K562 (cell line): ENCODE measurements at regions not wholly inside any gene's neighbourhood (a gene's known extent, or its start where the extent isn't known, plus 50 kb on each side); places are given as distances from the start of the nearest gene placed in this dataset.

Experiments used
- ATAC-seq: fragments of 200-7000 bp; cut with Tn5 transposase; 3 replicates; pipeline ENCODE4 v1.9.1; 2020; ENCODE audit warnings: moderate library complexity
- BruUV-seq: library from RNA; stranded (reverse); fragments of 400-500 nt; replicated peaks from 2 replicates; lab custom pipeline; 2021; lab: Mats Ljungman, UMichigan
- CTCF ChIA-PET: fragments of 300-600 bp; formaldehyde crosslinking; extraction: SDS; loops from one replicate; lab custom pipeline; 2021; ENCODE audit warnings: low intra/inter-chr PET ratio; lab: Yijun Ruan, JAX
- POLR2A ChIA-PET: fragments of 300-600, 350-650 bp; sonication (Branson Sonifier 250); formaldehyde crosslinking; extraction: SDS; loops from one replicate; lab custom pipeline; 2021; ENCODE audit warnings: antibody characterized with exemption, inconsistent platforms; lab: Yijun Ruan, JAX
- DNase-seq, 4 experiments: peaks; one replicate each; pipeline versions ENCODE4 v3.0.0 to v3.0.0-alpha.2; 2011 to 2018; ENCODE audit warnings: low spot score in 3 of 4, mixed read lengths in 3 of 4; ENCODE audit errors: extremely low read depth in 1 of 4
- FAIRE-seq: peaks from 2 replicates; lab custom pipeline; 2011; peaks lifted over from hg19 to GRCh38; lab: Jason Lieb, UNC
- H2AFZ ChIP-seq: 2 replicates; pipeline ENCODE4 v1.6.0; 2011; ENCODE audit warnings: low read depth, low read length, control low read depth, inconsistent platforms
- H3K27ac ChIP-seq: fragments of 200-600 bp; 3 replicates; pipeline ENCODE4 v1.8.0; 2011; ENCODE audit warnings: low read depth, mild to moderate bottlenecking, control low read depth, inconsistent platforms, low read length, moderate library complexity, mixed read lengths; ENCODE audit errors: extremely low read depth
- H3K27me3 ChIP-seq, 2 experiments: fragments of 300-600 bp in 1 of 2; 2 replicates in 1 of 2; 3 replicates in 1 of 2; pipeline versions ENCODE4 v1.6.0 to v1.8.0; 2011; ENCODE audit warnings: inconsistent platforms in 2 of 2, low read length in 2 of 2, mild to moderate bottlenecking in 1 of 2, mixed read lengths in 1 of 2, moderate library complexity in 1 of 2; ENCODE audit not compliant: control insufficient read depth in 2 of 2, insufficient read depth in 2 of 2
- H3K36me3 ChIP-seq: fragments of 300-600 bp; 3 replicates; pipeline ENCODE4 v1.8.0; 2011; ENCODE audit warnings: mild to moderate bottlenecking, low read length, inconsistent platforms; ENCODE audit not compliant: control insufficient read depth, insufficient read depth
- H3K4me1 ChIP-seq, 2 experiments: fragments of 200-600 bp in 1 of 2; replicated peaks in 1 of 2; 2 replicates in 1 of 2; 3 replicates in 1 of 2; pipeline versions ENCODE4 v1.5.1 to v1.8.0; 2011; ENCODE audit warnings: inconsistent platforms in 2 of 2, low read length in 2 of 2, mild to moderate bottlenecking in 1 of 2, mixed read lengths in 1 of 2, moderate library complexity in 1 of 2; ENCODE audit not compliant: control insufficient read depth in 2 of 2, insufficient read depth in 2 of 2
- H3K4me2 ChIP-seq: 2 replicates; pipeline ENCODE4 v1.6.1; 2011; ENCODE audit warnings: low read length, control low read depth, inconsistent platforms, mixed read lengths; ENCODE audit not compliant: insufficient read depth
- H3K4me3 ChIP-seq: fragments of 200-600 bp; sonication (generic), shearing (Covaris generic); 2 replicates; pipeline ENCODE4 v1.5.1; 2016; ENCODE audit warnings: control low read depth, inconsistent platforms
- H3K79me2 ChIP-seq: fragments of 200-600 bp; 3 replicates; pipeline ENCODE4 v1.8.0; 2011; ENCODE audit warnings: low read length, inconsistent platforms; ENCODE audit not compliant: control insufficient read depth, insufficient read depth
- H3K9ac ChIP-seq, 2 experiments: 2 replicates each; pipeline versions ENCODE4 v1.6.0 to v1.6.1; 2011; ENCODE audit warnings: low read depth in 2 of 2, low read length in 2 of 2, control low read depth in 1 of 2, inconsistent platforms in 1 of 2, mild to moderate bottlenecking in 1 of 2, mixed read lengths in 1 of 2; ENCODE audit not compliant: insufficient read depth in 1 of 2
- H3K9me1 ChIP-seq: one replicate; pipeline ENCODE4 v1.6.0; 2011; ENCODE audit warnings: inconsistent platforms, mild to moderate bottlenecking, low read length, moderate library complexity; ENCODE audit not compliant: control insufficient read depth, insufficient read depth
- H3K9me3 ChIP-seq: replicated peaks from 2 replicates; pipeline ENCODE4 v1.5.1; 2011; ENCODE audit warnings: low read depth, low read length, inconsistent platforms; ENCODE audit not compliant: control insufficient read depth, insufficient read depth
- H4K20me1 ChIP-seq: replicated peaks from 2 replicates; pipeline ENCODE4 v1.6.1; 2011; ENCODE audit warnings: low read length, inconsistent platforms, mixed read lengths; ENCODE audit not compliant: control insufficient read depth, insufficient read depth
- IRF2 ChIP-seq: sonication (generic); formaldehyde crosslinking; IDR thresholded peaks from 2 replicates; pipeline ENCODE4 v1.8.1; 2022; ENCODE audit warnings: mild to moderate bottlenecking, missing genetic modification reagents
- ZNF324 ChIP-seq: fragments of 250-450 bp; sonication (Bioruptor Pico); IDR thresholded peaks from 2 replicates; pipeline ENCODE4 v1.4.0; 2020; ENCODE audit warnings: mild to moderate bottlenecking
- WGBS: fragments of 100-300 bp; shearing (Covaris generic); methylation state at CpG from one replicate; pipeline ENCODE4 v1.1.6; 2016; ENCODE audit warnings: low coverage, mixed read lengths; ENCODE audit not compliant: insufficient coverage; ENCODE audit errors: missing lambda C conversion rate; 5-methylcytosine and 5-hydroxymethylcytosine counted together
- in situ Hi-C: fragments of 300-500 bp; cut with MboI; formaldehyde crosslinking; loops from 4 replicates; pipeline ENCODE4 v1.15.0; 2018; ENCODE audit warnings: inconsistent platforms, mixed read lengths
- intact Hi-C: fragments of 100-400 bp; cut with micrococcal nuclease; formaldehyde crosslinking; loops from 2 replicates; pipeline ENCODE4 v1.14.2; 2022

- H2AFZ ChIP-seq: no peak overlapping the region
- H3K9me3 ChIP-seq: no peaks in the 10 kb centered on the region
- H3K4me1 ChIP-seq: no peaks in the 10 kb centered on the region
- no peaks in the 10 kb centered on the region for H3K36me3 ChIP-seq
- in situ Hi-C loops: no loop called here
- CTCF ChIA-PET: no interaction called here
- no peak for TF ChIP-seq ZNF324 (CRISPR knock-in tag)
- no peaks in the 10 kb centered on the region for H3K79me2 ChIP-seq
- ATAC-seq: no peak
- no peak for FAIRE-seq
- no peak overlapping the region for H3K4me3 ChIP-seq
- no peak for DNase-seq
- no TSS peak for BruUV-seq
- no peaks in the 10 kb centered on the region for H4K20me1 ChIP-seq
- H3K9me1 ChIP-seq: no peaks in the 10 kb centered on the region
- H3K9ac ChIP-seq: no peak overlapping the region
- WGBS: 0% methylated on average over 3 of the region's 3 CpGs
- POLR2A ChIA-PET: no interaction called here
- H3K27me3 ChIP-seq: no peaks in the 10 kb centered on the region
- no peak overlapping the region for H3K27ac ChIP-seq
- no peak overlapping the region for H3K4me2 ChIP-seq
- intact Hi-C loops: no loop called here
Measured at GRCh38 chr1:105533996-105534395, 1522.5 kb upstream of the PRMT6 start.

GRCh38 chr1:105544475-105544874 is 1512.0 kb upstream of the PRMT6 start:
- CTCF ChIA-PET: no interaction called here
- no peak overlapping the region for H2AFZ ChIP-seq
- no peaks in the 10 kb centered on the region for H3K36me3 ChIP-seq
- no peak overlapping the region for H3K27ac ChIP-seq
- H3K9me3 ChIP-seq: no peaks in the 10 kb centered on the region
- no peaks in the 10 kb centered on the region for H3K27me3 ChIP-seq
- no peaks in the 10 kb centered on the region for H4K20me1 ChIP-seq
- no TSS peak for BruUV-seq
- FAIRE-seq: no peak
- POLR2A ChIA-PET: no interaction called here
- no peaks in the 10 kb centered on the region for H3K79me2 ChIP-seq
- WGBS: 0% methylated on average over 1 of the region's 1 CpG
- DNase-seq: no peak
- ATAC-seq: no peak
- no peaks in the 10 kb centered on the region for H3K9me1 ChIP-seq
- in situ Hi-C loops (no loop called here), intact Hi-C loops (no loop called here)
- H3K4me1 ChIP-seq: no peaks in the 10 kb centered on the region
- no peak overlapping the region for H3K4me2 ChIP-seq
- no peak overlapping the region for H3K4me3 ChIP-seq
- no peak for TF ChIP-seq IRF2
- no peak overlapping the region for H3K9ac ChIP-seq
